ENCODE measurements at regions not wholly inside any gene's neighbourhood (a gene's known extent, or its start where the extent isn't known, plus 50 kb on each side); places are given as distances from the start of the nearest gene placed in this dataset.

GRCh38 chr2:60278906-60279305 is 274.5 kb downstream of the BCL11A start:
- H3K9ac ChIP-seq (ENCODE audit: extremely low read depth, low read length, poor library complexity, severe bottlenecking) = no peak overlapping the region
- no peaks in the 10 kb centered on the region for H3K27me3 ChIP-seq (ENCODE audit: control insufficient read depth, insufficient read depth, low read length, poor library complexity, severe bottlenecking)
- Mint-ChIP-seq H3K9me3 (peaks cover 7% of the 10 kb centered on the region), H3K36me3 (ENCODE audit: low read depth) (no peaks in the 10 kb centered on the region), H3K4me3 (no peak overlapping the region), H3K4me1 (peaks cover 6% of the 10 kb centered on the region), H3K27me3 (ENCODE audit: insufficient read depth) (peaks cover 2% of the 10 kb centered on the region), H3K27ac (no peak overlapping the region)
- H3K4me3 ChIP-seq (ENCODE audit: low read length) = no peak overlapping the region
- DNase-seq = no peak
- no peak overlapping the region for H3K27ac ChIP-seq (ENCODE audit: low read depth, low read length)
- TF ChIP-seq CTCF (conservative IDR thresholded peaks at IDR 0.05) = no peak
- H3K36me3 ChIP-seq (ENCODE audit: control insufficient read depth, insufficient read depth, low read length) = no peaks in the 10 kb centered on the region
- H3K4me1 ChIP-seq (ENCODE audit: control insufficient read depth, insufficient read depth, low read length) = no peaks in the 10 kb centered on the region
- WGBS, 2 experiments (ENCODE audit: insufficient coverage in 1 of 2, insufficient read length in 1 of 2) = 86 to 100% methylated on average over 3 to 4 of the region's 4 CpGs
- peaks cover 12% of the 10 kb centered on the region for H3K9me3 ChIP-seq (ENCODE audit: control insufficient read depth, low read length)

GRCh38 chr2:60275958-60276357 is 277.5 kb downstream of the BCL11A start:
- H3K4me3 Mint-ChIP-seq = no peak overlapping the region
- peak; percentile 56 for TF ChIP-seq CTCF (conservative IDR thresholded peaks at IDR 0.05)
- no peak for DNase-seq
- peaks cover 9% of the 10 kb centered on the region for H3K9me3 Mint-ChIP-seq
- H3K4me1 Mint-ChIP-seq = peaks cover 9% of the 10 kb centered on the region
- no peak overlapping the region for H3K27ac Mint-ChIP-seq
- H3K27me3 Mint-ChIP-seq (ENCODE audit: insufficient read depth) = peaks cover 2% of the 10 kb centered on the region
- Histone ChIP-seq H3K36me3 (ENCODE audit: control insufficient read depth, insufficient read depth, low read length) (no peaks in the 10 kb centered on the region), H3K4me3 (ENCODE audit: low read length) (no peak overlapping the region), H3K27me3 (ENCODE audit: control insufficient read depth, insufficient read depth, low read length, poor library complexity, severe bottlenecking) (no peaks in the 10 kb centered on the region), H3K4me1 (ENCODE audit: control insufficient read depth, insufficient read depth, low read length) (no peaks in the 10 kb centered on the region), H3K27ac (ENCODE audit: low read depth, low read length) (no peak overlapping the region), H3K9me3 (ENCODE audit: control insufficient read depth, low read length) (peaks cover 12% of the 10 kb centered on the region), H3K9ac (ENCODE audit: extremely low read depth, low read length, poor library complexity, severe bottlenecking) (no peak overlapping the region)
- 89 to 96% methylated on average over 2 to 3 of the region's 3 CpGs for WGBS, 2 experiments (ENCODE audit: insufficient coverage in 1 of 2, insufficient read length in 1 of 2)
- no peaks in the 10 kb centered on the region for H3K36me3 Mint-ChIP-seq (ENCODE audit: low read depth)

- Mint-ChIP-seq H3K27me3 (ENCODE audit: insufficient read depth) (peaks cover 2% of the 10 kb centered on the region), H3K36me3 (ENCODE audit: low read depth) (no peaks in the 10 kb centered on the region), H3K4me1 (peaks cover 9% of the 10 kb centered on the region), H3K9me3 (peaks cover 9% of the 10 kb centered on the region), H3K27ac (no peak overlapping the region), H3K4me3 (no peak overlapping the region)
- Histone ChIP-seq H3K27me3 (ENCODE audit: control insufficient read depth, insufficient read depth, low read length, poor library complexity, severe bottlenecking) (no peaks in the 10 kb centered on the region), H3K9me3 (ENCODE audit: control insufficient read depth, low read length) (peaks cover 12% of the 10 kb centered on the region), H3K9ac (ENCODE audit: extremely low read depth, low read length, poor library complexity, severe bottlenecking) (no peak overlapping the region), H3K36me3 (ENCODE audit: control insufficient read depth, insufficient read depth, low read length) (no peaks in the 10 kb centered on the region), H3K4me1 (ENCODE audit: control insufficient read depth, insufficient read depth, low read length) (no peaks in the 10 kb centered on the region), H3K27ac (ENCODE audit: low read depth, low read length) (no peak overlapping the region), H3K4me3 (ENCODE audit: low read length) (no peak overlapping the region)
- 83 to 94% methylated on average over 1 to 3 of the region's 3 CpGs for WGBS, 2 experiments (ENCODE audit: insufficient coverage in 1 of 2, insufficient read length in 1 of 2)
- TF ChIP-seq CTCF (conservative IDR thresholded peaks at IDR 0.05) = no peak
- no peak for DNase-seq
These were observed 279.6 kb downstream of the BCL11A start for GRCh38 chr2:60273836-60274235.

Data from endodermal cell (in vitro differentiated cells).